Endothelial cell of umbilical vein (primary cell): ENCODE measurements at regions not wholly inside any gene's neighbourhood (a gene's known extent, or its start where the extent isn't known, plus 50 kb on each side); places are given as distances from the start of the nearest gene placed in this dataset.

Experiments used
- BruUV-seq: library from RNA; stranded (reverse); fragments of 400-500 nt; replicated peaks from 2 replicates; lab custom pipeline; 2021; lab: Mats Ljungman, UMichigan
- CTCF ChIA-PET: fragments of 300-600, 350-600 bp; sonication (Branson Sonifier 250); formaldehyde crosslinking; loops from one replicate; lab custom pipeline; 2021; ENCODE audit warnings: antibody characterized with exemption, inconsistent platforms; lab: Charles Lee
- POLR2A ChIA-PET: fragments of 300-600, 350-600 bp; sonication (Branson Sonifier 250); formaldehyde crosslinking; loops from one replicate; lab custom pipeline; 2021; ENCODE audit warnings: antibody characterized with exemption, inconsistent platforms; lab: Charles Lee
- DNase-seq: peaks from one replicate; pipeline ENCODE4 v3.0.0-alpha.2; 2011; ENCODE audit warnings: low read depth, low spot score
- FAIRE-seq: peaks from 2 replicates; lab custom pipeline; 2011; peaks lifted over from hg19 to GRCh38; lab: Jason Lieb, UNC
- H2AFZ ChIP-seq: 2 replicates; pipeline ENCODE4 v1.6.0; 2012; ENCODE audit warnings: low read depth, low read length, control low read depth, inconsistent platforms
- H3K27ac ChIP-seq: 2 replicates; pipeline ENCODE4 v1.5.1; 2011; ENCODE audit warnings: low read depth, mild to moderate bottlenecking, control low read depth, low read length, moderate library complexity; ENCODE audit not compliant: insufficient read depth
- H3K27me3 ChIP-seq, 2 experiments: 2 replicates each; pipeline versions ENCODE4 v1.6.0 to v1.6.1; 2011; ENCODE audit warnings: low read length in 2 of 2, mixed read lengths in 1 of 2; ENCODE audit not compliant: control insufficient read depth in 2 of 2, insufficient read depth in 2 of 2
- H3K36me3 ChIP-seq, 2 experiments: 2 replicates in 1 of 2; 3 replicates in 1 of 2; pipeline ENCODE4 v1.5.1; 2011; ENCODE audit warnings: low read length in 2 of 2, mild to moderate bottlenecking in 1 of 2, moderate library complexity in 1 of 2; ENCODE audit not compliant: control insufficient read depth in 2 of 2, insufficient read depth in 2 of 2; ENCODE audit errors: extremely low read depth in 1 of 2
- H3K4me1 ChIP-seq: 3 replicates; pipeline ENCODE4 v1.5.1; 2011; ENCODE audit warnings: mild to moderate bottlenecking, low read length; ENCODE audit not compliant: control insufficient read depth, insufficient read depth; ENCODE audit errors: extremely low read depth
- H3K4me2 ChIP-seq: 2 replicates; pipeline ENCODE4 v1.6.1; 2011; ENCODE audit warnings: low read length, control low read depth, mixed read lengths; ENCODE audit not compliant: insufficient read depth
- H3K4me3 ChIP-seq, 3 experiments: fragments of 200-600 bp in 1 of 3; sonication (generic), shearing (Covaris generic) in 1 of 3; replicated peaks in 1 of 3; 2 replicates each; pipeline ENCODE4 v1.5.1; 2011 to 2016; ENCODE audit warnings: control low read depth in 3 of 3, low read length in 3 of 3, mild to moderate bottlenecking in 2 of 3, inconsistent platforms in 1 of 3, low read depth in 1 of 3, moderate library complexity in 1 of 3; ENCODE audit not compliant: insufficient read depth in 1 of 3
- H3K79me2 ChIP-seq: 2 replicates; pipeline ENCODE4 v1.6.0; 2012; ENCODE audit warnings: low read length, inconsistent platforms; ENCODE audit not compliant: control insufficient read depth, insufficient read depth
- H3K9ac ChIP-seq: replicated peaks from 2 replicates; pipeline ENCODE3; 2011; ENCODE audit warnings: low read length, control low read depth; ENCODE audit not compliant: insufficient read depth; ENCODE audit errors: extremely low read depth
- H3K9me1 ChIP-seq: replicated peaks from 3 replicates; pipeline ENCODE4 v1.6.0; 2011; ENCODE audit warnings: mild to moderate bottlenecking, low read length; ENCODE audit not compliant: control insufficient read depth, insufficient read depth; ENCODE audit errors: extremely low read depth
- H3K9me3 ChIP-seq: replicated peaks from 2 replicates; pipeline ENCODE4 v1.5.1; 2012; ENCODE audit warnings: low read length, inconsistent platforms; ENCODE audit not compliant: control insufficient read depth, insufficient read depth
- H4K20me1 ChIP-seq: replicated peaks from 2 replicates; pipeline ENCODE3; 2011; ENCODE audit warnings: mild to moderate bottlenecking, low read length; ENCODE audit not compliant: control insufficient read depth, insufficient read depth; ENCODE audit errors: extremely low read depth
- EZH2 ChIP-seq: IDR thresholded peaks from 2 replicates; pipeline ENCODE4 v1.6.1; 2012; ENCODE audit warnings: borderline replicate concordance, low read depth, mild to moderate bottlenecking, moderate library complexity, low read length, inconsistent platforms; ENCODE audit not compliant: severe bottlenecking
- FOS ChIP-seq: IDR thresholded peaks from 2 replicates; pipeline ENCODE4 v1.6.1; 2011; ENCODE audit warnings: mild to moderate bottlenecking, low read length, moderate library complexity, borderline replicate concordance; ENCODE audit not compliant: insufficient read depth
- GATA2 ChIP-seq: IDR thresholded peaks from 2 replicates; pipeline ENCODE4 v1.7.0; 2011; ENCODE audit warnings: low read depth, mild to moderate bottlenecking, moderate library complexity, mixed read lengths, low read length; ENCODE audit not compliant: insufficient read length, insufficient read depth
- JUN ChIP-seq: IDR thresholded peaks from 2 replicates; pipeline ENCODE4 v1.6.1; 2011; ENCODE audit warnings: borderline replicate concordance, low read depth; ENCODE audit not compliant: insufficient read length, insufficient read depth
- MYC ChIP-seq: IDR thresholded peaks from one replicate; pipeline ENCODE4 v1.6.1; 2011; ENCODE audit warnings: mild to moderate bottlenecking, low read depth, low read length
- POLR2A ChIP-seq: IDR thresholded peaks from 2 replicates; pipeline ENCODE4 v1.6.1; 2012; ENCODE audit warnings: low read depth, mild to moderate bottlenecking, control low read depth, low read length
- POLR2AphosphoS5 ChIP-seq: IDR thresholded peaks from 2 replicates; pipeline ENCODE4 v1.6.1; 2012; ENCODE audit warnings: low read depth, mild to moderate bottlenecking, control low read depth, low read length, moderate library complexity; ENCODE audit not compliant: insufficient read depth
- dilution Hi-C: fragments of 300-500 bp; cut with MboI; formaldehyde crosslinking; loops from one replicate; pipeline ENCODE4 v1.15.0; 2019; ENCODE audit warnings: low sequenced_read_pairs; ENCODE audit not compliant: extremely low pct_ligation_motif_present
- intact Hi-C: fragments of 100-400 bp; cut with micrococcal nuclease; formaldehyde crosslinking; loops from one replicate; pipeline ENCODE4 v1.10.0; 2022
- TF ChIP-seq, protein P1 (sequence below): IDR thresholded peaks from 2 replicates; pipeline ENCODE4 v1.6.1; 2011; ENCODE audit not compliant: insufficient read depth, insufficient read length
- TF ChIP-seq, protein P2 (sequence below), 2 donors: IDR thresholded peaks; 1 replicate in 1 of 2; 2 replicates in 1 of 2; pipeline ENCODE4 v1.5.1; 2011; ENCODE audit warnings: low read length in 2 of 2, mild to moderate bottlenecking in 2 of 2, moderate library complexity in 2 of 2, control low read depth in 1 of 2, inconsistent platforms in 1 of 2, low read depth in 1 of 2; ENCODE audit not compliant: insufficient read depth in 1 of 2; ENCODE audit errors: extremely low read depth in 1 of 2

DNA sequence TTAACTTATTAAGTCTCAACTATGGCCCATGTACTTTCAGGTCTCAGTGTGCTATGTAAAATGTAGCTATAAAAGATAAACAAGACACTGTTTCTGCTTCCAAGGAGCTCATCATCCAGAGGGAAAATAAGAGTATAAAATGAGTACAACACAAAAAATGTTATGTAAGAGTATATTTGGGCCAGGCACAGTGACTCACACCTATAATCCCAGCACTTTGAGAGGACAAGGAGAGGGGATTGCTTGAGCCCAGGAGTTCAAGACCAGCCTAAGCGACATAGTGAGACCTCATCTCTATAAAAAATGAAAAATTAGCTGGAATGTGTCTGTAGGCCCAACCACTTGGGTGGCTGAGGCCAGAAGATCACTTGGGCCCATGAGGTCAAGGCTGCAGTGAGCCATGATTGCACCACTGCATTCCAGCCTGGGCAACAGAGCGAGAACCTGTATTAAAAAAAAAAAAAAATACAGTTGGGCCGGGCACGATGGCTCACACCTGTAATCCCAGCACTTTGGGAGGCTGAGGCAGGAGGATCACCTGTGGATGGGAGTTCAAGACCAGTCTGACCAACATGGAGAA is 124.0 kb downstream of the EDN1 start:
- H3K9ac ChIP-seq, result no peak overlapping the region

More for the DNA sequence above, 124.0 kb downstream of the EDN1 start:
- no peak for TF ChIP-seq GATA2
- no peak for TF ChIP-seq POLR2AphosphoS5
- no peak for TF ChIP-seq EZH2
- TF ChIP-seq, protein P1, sequence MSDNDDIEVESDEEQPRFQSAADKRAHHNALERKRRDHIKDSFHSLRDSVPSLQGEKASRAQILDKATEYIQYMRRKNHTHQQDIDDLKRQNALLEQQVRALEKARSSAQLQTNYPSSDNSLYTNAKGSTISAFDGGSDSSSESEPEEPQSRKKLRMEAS, result no peak
- no peak for TF ChIP-seq JUN
- no peak for TF ChIP-seq FOS
- TF ChIP-seq POLR2A, result no peak
- no peak for TF ChIP-seq MYC
- TF ChIP-seq, protein P2, sequence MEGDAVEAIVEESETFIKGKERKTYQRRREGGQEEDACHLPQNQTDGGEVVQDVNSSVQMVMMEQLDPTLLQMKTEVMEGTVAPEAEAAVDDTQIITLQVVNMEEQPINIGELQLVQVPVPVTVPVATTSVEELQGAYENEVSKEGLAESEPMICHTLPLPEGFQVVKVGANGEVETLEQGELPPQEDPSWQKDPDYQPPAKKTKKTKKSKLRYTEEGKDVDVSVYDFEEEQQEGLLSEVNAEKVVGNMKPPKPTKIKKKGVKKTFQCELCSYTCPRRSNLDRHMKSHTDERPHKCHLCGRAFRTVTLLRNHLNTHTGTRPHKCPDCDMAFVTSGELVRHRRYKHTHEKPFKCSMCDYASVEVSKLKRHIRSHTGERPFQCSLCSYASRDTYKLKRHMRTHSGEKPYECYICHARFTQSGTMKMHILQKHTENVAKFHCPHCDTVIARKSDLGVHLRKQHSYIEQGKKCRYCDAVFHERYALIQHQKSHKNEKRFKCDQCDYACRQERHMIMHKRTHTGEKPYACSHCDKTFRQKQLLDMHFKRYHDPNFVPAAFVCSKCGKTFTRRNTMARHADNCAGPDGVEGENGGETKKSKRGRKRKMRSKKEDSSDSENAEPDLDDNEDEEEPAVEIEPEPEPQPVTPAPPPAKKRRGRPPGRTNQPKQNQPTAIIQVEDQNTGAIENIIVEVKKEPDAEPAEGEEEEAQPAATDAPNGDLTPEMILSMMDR (IDR thresholded peaks at IDR 0.05; ENCODE audit: extremely low read depth in 1 of 2, insufficient read depth in 1 of 2, low read depth in 1 of 2, low read length in 2 of 2), result no peak
- no peaks in the 10 kb centered on the region for H3K9me1 ChIP-seq
- no peaks in the 10 kb centered on the region for H3K9me3 ChIP-seq
- no TSS peak for BruUV-seq
- FAIRE-seq (no peak), DNase-seq (no peak)
- H4K20me1 ChIP-seq, result no peaks in the 10 kb centered on the region
- H3K27me3 ChIP-seq, result no peaks in the 10 kb centered on the region
- no peaks in the 10 kb centered on the region for H3K36me3 ChIP-seq
- H3K79me2 ChIP-seq, result no peaks in the 10 kb centered on the region
- no peak overlapping the region for H3K4me3 ChIP-seq
- H3K4me1 ChIP-seq, result peaks cover 3% of the 10 kb centered on the region
- POLR2A ChIA-PET, result no interaction called here
- intact Hi-C loops, result no loop called here
- dilution Hi-C loops, result no loop called here
- H2AFZ ChIP-seq, result no peak overlapping the region
- H3K27ac ChIP-seq, result no peak overlapping the region
- H3K4me2 ChIP-seq, result no peak overlapping the region
- CTCF ChIA-PET, result interaction anchor here (0.9 to 1.4 kb wide), 3 partner anchors 9 to 15 kb away, joined by 3 to 5 read pairs (median 5); no protein-coding TSS in a partner anchor
